ENCODE measurements at regions not wholly inside any gene's neighbourhood (a gene's known extent, or its start where the extent isn't known, plus 50 kb on each side); places are given as distances from the start of the nearest gene placed in this dataset.
"Not testable (repeated sequence)": the region's sequence is repeated elsewhere in the genome, so short reads cannot be mapped to it uniquely, and the experiment has no call there.

DNA sequence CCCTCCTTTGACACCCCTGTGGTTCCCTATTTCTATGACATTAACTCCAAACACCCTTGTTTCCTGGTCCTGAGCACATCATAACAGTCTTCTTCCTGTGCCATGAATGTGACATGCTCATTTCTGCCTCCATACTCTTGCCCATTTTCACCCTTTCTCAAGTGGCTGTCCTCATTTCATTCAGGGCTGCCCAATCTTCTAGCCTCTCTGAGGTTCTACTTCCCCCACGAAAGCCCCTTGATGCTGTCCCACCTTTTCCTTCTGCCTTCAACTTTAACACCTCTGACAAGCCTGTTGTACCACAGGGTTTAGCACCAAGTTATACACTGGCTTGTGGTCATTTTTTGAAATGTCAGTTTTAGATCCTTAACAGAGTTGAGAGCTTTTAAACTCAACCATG lies 136.2 kb upstream of the BOD1L1 start:
- DNase-seq, result no peak

- DNase-seq, result no peak
These were observed 138.0 kb upstream of the BOD1L1 start for GRCh38 chr4:13765539-13765938.

- DNase-seq, result no peak
These were observed 139.4 kb upstream of the BOD1L1 start for GRCh38 chr4:13766761-13767540.

GRCh38 chr4:13777341-13777740 lies 149.8 kb upstream of the BOD1L1 start:
- no peak for DNase-seq

- DNase-seq, result no peak
These were observed 150.8 kb upstream of the BOD1L1 start for GRCh38 chr4:13778367-13778766.

- DNase-seq, result no peak
These were observed 154.7 kb upstream of the BOD1L1 start for GRCh38 chr4:13782231-13782630.

DNA sequence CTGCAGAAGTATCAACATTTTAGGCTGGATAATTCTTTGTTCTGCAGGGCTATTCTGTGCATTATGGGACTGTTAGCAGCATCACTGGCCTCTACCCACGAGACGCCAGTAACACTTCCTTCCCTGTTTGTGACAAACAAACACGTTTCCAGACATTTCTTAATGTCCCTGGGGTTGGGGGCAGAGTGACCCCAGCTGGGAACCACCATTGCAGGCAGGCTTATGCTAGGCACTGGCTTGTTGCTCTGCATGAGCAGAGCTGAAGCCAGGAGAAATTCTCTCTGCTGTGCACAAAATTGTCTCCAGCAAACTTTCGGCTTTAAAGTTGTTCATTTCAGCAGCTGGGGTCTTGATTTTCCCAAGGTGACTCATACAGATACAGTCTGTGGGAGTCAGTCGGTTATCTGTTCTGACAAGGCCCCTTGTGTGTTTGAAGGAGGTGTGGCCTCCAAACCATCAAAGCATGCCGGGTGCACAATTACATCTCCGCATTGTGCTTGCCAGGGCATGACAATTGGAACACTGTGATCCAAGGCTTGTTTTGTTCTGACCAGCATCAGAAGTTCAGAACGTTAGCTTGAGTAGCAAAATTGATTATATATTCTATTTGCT lies 156.4 kb upstream of the BOD1L1 start:
- no peak for DNase-seq

GRCh38 chr4:13793020-13793710 lies 165.6 kb upstream of the BOD1L1 start:
- DNase-seq, result no peak

DNA sequence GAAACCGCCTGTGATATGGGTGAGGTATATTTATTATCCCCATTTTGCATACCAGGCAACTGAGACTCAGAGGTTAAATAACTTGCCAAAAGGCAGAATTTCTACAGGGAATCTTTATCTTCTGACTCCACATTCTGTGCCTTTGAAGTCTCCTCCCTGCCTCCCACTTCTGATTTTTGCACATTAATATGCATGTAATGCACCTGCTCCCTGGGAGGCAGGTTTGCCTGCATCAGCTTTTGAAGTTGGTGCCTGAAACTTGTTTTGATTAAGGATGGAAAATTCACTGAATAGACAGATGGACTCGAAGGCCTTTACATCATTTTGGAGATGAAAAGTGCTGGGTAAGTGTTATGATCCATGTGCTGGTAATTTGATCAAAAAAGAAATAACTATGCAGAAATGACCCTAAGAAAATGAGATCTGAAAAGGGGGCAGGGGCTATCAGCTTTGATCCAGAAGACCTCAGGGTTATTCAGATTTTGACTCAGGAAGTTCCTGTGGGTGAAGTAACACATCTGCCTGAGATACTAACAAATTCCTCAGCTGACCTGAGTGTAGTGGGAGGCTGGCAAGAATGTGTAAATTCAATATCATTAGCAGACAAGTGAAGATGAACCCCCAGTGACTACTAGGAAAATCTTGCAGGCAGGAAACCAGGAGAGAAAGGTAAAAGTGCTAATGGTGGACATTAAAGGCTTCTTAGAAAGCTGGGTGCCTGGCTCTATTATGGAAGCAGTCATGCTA lies 167.5 kb upstream of the BOD1L1 start:
- DNase-seq, result no peak

DNA sequence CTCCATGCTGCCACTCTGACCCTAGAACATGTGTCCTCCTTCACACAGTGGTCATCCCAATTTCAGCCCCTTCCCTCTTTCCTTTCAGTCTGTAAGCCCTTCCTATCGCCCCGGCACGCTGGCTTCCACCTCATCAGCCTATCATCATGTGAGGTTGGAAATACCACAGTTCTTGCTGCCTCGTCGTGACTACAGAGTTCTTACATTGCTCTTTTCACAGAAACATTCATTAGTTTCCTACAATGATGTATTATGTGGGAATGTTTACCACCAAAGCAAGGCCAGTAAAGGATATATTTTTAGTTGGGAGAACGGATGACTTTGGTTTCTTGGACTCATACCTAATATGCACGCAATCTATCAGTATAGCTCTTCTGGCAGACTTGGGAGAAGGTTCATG lies 169.5 kb upstream of the BOD1L1 start:
- DNase-seq, result no peak

- no peak for DNase-seq
These were observed 187.7 kb upstream of the BOD1L1 start for GRCh38 chr4:13815231-13815630.

DNA sequence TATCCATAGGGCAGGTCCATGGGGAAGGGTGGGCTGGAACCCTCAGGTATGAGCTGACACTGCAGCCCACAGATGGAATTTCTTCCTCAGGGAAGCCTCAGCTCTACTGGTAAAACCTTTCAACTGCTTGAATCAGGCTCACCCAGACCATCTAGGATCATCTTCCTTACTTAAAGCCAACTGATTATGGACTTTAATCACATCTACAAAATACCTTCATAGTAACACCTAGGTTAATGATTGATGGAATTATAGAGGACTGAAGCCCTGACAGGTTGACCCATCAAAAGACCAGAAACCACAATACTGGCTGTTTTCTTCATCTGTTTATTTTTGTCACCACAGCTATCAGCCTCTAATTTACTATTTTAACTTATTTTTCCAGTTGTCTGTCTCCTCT lies 188.9 kb upstream of the BOD1L1 start:
- DNase-seq, result no peak

DNA sequence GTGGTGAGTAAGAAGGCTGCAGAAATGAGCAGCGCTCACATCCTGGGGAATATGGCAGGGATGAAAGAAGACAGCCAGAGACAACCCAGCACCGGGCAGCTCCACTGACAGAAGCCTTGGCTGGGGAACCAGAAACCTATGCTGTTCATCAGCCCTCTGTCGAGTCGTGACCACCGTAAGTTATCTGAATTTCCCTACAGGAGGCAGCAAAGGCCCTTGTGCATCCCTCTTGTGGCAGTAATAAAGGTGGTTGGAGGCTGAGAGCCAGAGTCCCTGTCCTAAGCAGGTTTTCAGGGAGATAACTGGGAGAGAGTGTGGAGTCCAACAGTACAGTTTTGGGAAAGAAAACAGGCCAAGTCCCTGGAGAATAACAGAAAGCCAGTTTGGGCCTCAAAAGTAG lies 194.0 kb upstream of the BOD1L1 start:
- no peak for DNase-seq

DNA sequence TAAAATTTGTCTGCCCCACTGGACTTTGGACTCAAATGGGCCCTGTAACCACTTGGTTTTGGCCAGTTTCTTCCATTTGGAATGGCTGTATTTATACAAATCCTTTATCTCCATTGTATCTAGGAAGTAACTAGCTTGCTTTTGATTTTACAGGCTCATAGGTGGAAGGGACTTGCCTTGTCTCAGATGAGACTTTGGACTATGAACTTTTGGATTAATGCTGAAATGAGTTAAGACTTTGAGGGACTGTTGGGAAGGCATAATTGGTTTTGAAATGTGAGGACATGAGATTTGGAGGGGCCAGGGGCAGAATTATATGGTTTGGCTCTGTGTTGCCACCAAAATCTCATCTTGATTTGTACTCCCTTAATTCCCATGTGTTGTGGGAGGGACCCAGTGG lies 198.3 kb upstream of the BOD1L1 start:
- not testable (repeated sequence) for DNase-seq

GRCh38 chr4:13829457-13829856 lies 201.9 kb upstream of the BOD1L1 start:
- DNase-seq, result no peak

DNA sequence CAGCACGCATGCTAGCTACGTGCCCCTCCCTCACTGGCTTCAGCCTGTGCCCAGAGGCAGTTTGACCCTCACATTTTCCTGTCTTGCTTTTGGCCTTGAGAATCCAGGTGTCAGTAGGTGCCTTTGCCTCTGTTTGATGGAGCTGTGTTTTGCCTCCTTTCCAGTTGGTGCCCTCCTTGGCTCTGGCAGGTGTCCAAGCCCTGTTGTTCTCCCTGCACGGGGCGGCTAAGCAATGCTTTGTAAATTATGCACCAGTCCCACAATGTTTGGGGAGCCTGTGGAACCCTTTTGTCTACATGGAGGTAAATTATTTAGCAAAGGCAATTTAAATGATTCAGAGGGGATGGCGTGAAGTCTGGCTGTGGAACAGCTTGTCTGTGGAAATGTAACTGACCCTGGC lies 202.9 kb upstream of the BOD1L1 start:
- no peak for DNase-seq

GRCh38 chr4:13833171-13833804 lies 205.8 kb upstream of the BOD1L1 start:
- no peak for DNase-seq

DNA sequence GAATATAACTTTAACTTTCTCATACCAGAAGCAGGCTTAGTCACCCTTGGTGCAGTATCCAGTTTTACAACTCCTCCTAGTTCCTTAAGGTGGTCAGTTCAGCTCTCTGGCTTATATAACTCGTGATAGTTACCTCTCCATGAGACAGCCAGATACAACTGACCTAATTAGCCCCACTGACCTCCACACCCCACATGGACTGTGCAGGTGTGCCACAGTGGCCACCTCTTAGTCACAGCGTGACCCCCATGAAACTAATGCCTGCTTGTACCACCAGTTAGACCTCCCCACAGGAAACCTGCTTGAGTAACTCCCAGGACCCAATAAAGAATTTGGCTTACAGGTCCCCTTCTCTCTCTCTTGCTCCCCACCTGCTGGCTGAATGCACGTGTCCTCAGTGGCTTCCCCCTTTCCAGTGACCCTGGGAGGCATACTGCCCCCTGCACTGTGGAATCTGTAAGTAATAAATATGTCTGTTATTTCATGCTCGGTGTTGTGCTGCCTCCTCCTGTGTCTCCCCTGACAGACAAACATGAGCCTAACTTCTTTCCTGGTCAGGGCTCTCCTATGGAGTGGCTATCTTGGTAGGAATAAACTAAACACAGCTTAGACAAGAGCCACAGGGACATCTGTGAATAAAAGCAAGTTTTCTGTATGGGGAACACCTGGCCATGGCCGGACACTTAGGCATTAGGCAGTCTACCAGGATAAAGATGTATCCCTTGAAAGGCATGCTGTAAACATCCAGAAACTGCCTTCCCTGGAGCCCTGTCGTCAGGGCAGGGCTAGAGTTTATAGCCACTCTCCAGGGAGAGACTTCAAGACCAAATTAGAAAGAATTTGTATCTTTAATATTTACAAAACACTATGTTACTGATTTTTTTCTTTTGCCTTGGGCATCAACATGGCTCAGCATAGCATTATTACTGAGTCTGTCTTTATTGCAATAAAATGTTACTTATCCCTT lies 209.7 kb upstream of the BOD1L1 start:
- DNase-seq, result no peak

DNA sequence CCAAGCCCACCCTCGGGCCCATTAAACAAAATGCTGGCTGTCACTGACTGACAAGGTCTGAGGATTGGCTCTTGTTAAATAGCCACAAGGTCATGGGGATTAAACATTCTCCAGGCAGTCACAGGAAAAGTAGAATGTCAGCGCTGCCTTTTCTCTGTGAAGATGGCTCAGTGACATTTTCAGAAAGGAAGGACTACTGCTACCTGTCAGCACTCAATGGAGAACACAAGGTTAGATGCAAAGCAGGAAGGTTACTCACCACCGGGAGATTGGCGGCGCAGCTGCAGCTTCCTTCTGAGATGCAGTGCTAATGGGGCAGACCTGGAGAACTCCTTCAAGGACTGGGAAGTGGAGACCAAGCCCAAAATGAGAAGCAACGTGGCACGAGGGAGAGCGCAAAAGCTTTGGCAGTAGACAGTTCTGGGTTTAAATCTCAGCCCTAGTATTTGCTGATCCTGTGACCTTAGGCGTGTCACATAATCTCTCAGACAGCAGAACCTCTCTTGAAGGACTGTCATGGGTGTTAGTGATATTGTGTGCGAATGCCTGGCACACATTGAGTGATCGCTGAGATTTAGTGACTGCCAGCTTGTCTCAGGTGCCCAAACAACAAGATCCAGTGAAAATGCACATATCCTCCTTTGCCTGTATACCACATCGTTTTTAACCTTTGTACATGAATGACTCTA lies 213.1 kb upstream of the BOD1L1 start:
- DNase-seq, result no peak

DNA sequence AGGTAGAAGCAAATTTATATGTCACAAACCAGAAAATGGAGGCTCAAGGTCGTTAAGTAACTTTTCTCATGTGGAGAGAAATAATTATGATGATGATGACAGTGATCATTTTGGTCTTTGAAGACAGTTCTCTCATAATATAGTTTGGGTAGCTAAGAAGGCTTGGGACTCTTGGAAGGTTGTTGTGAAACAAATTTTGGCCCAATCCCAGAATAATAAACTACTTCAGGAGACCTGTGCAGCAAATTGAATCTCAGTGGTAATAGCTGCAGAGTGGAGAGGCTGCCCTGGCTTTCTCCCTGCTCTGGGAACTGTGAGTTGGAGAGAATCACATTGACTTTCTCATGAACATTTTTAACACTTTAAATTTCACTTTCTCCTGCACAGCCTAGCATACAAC lies 217.2 kb upstream of the BOD1L1 start:
- DNase-seq, result no peak

DNA sequence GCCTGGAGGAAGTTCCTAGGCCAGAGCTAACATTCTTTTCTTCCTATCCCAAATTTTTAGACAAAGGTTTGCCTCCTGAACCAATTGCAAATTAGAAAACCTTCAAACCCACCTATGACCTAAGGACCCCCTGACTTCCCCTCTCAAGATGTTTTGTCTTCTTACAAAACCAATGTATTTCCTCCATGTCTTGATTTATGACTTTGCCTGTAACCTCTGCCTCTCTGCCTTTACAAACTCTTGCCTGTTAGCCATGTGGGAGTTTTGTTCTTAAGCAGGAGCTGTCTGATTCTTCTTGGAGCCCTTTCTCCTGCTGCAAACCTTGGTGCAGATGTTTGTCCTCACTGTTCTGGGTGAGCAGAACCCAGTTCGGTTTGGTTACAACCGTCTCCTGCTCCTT lies 222.3 kb upstream of the BOD1L1 start:
- no peak for DNase-seq

Data from activated CD4-positive, alpha-beta T cell treated with anti-CD3 and anti-CD28 coated beads, Interleukin-10, Interleukin-2, amounts not matched to agents 100 ng/mL and 50 ng/mL, durations not matched to agents 16 hours and 8 hours (primary cell).